HG02678 (cell line): ENCODE measurements at regions not wholly inside any gene's neighbourhood (a gene's known extent, or its start where the extent isn't known, plus 50 kb on each side); places are given as distances from the start of the nearest gene placed in this dataset.

Source experiments
- ATAC-seq: cut with Tn5 transposase; IDR thresholded peaks from one replicate; pipeline ENCODE4 v1.9.1; 2021; ENCODE audit warnings: mild to moderate bottlenecking, moderate library complexity; ENCODE audit not compliant: unreplicated experiment

DNA sequence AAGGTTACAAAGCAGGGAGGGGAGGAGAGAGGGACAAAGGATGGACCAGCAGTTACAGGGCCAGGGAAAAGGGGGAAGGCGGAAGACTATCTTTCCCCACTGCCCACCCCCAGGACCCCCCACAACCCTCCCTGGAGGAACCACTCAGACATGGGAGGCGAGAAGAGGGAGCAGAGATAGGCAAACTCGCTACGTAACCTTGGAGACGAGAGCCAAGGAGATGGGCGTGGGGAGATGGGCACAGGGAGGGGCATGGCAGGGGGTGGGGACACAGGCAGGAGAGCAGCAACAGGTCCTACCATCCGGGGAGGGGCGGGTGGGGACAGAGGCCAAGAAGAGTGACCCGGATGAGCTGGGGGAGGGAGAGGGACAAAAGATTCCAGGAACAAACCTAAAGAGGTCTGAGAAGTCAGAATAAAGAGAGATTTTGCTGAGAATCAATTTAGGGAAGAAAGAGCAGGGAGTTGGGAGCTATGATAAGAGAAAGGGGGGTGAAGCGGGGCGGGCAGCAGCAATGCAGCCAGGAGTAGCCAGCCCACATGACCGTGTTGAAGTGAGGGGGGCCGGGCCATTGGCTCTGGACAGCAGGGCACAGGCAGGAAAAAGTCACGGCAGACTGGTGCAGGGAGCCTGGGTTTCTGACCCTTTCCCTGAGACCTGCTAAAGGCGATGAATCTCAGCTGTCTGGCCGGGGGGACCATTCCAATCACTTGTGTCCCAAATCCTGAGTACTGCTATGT is 128.4 kb downstream of the BUD13 start:
- ATAC-seq, result no peak

DNA sequence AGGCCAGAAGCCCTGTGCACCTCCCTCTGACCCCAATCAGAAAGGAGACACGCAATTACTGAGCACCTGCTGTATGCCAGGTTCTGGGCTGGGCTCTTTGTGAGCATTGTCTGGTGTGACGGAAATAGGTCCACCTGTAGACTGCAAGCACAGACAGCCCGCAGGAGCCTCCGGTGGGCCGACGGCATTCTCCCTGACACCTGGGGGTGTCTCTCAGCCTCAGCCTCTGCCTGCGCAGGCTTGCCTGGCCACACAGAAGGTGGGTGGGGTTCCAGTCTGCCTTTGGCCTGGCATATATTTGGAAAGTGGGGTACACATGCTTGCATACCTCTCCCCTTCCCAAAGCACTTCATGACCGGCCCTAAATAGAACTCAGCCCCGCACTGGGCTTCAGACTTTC is 129.3 kb downstream of the BUD13 start:
- ATAC-seq, result no peak

DNA sequence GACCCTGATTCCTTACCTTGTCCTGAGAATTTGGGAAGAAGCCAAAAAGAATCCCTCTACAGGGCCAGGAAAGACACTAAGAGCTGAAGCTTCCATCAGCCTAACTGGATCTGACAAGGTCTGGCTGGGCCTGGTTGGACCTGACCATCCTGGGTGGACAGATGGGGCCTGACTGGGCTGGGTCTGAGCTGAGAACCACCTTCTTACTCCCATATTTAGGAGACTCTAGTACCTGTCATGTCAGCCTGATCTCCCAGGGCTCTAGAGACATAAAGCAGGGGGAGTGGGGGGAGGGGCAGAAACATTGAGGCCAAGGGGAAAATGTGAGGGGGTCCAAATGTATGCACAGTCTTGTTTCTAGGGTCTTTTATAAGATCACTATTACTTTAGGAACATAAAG is 129.9 kb downstream of the BUD13 start:
- no peak for ATAC-seq

DNA sequence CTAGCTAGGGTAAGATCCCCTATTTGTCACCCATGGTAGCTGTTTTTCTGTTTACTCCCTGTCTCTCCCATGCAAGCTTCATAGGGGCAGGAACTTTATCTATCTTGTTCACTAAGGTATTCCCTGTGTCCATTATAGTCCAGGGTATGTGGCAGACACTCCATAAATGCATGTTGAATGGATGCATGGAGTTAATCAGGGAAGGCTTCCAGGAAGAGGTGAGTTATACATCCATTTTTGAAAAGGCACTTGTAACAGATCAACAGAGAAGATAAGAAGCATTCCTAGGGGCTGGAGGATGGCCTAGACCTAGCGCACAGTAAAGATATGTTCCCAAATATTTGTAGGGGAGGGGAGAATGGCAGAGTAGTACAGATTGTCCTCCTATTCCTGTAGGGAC is 130.3 kb downstream of the BUD13 start:
- ATAC-seq, result no peak

DNA sequence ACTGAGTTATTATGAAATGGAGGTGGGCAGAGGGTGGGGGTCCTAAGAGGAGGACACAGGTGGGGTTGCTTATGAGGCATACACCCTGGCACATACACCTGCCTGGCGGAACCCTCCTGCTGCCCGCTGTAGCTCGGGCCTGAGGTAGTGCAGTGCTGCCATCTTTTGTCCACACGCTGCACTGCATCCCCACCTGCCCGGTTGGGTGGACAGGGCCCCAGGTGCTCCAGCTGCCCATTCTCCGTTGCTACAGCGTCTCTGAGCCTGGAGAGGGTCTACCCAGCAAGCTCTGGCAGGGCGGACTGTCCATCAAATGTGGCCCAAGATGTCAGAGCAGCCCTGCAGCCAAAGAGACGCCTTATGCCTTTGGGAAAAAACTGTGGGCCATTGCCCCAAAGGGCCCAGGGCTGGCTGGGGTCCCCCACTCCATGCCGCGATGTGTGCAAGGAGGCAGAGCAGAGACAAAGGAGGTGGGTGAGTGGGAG is 131.2 kb downstream of the BUD13 start:
- ATAC-seq, result no peak

DNA sequence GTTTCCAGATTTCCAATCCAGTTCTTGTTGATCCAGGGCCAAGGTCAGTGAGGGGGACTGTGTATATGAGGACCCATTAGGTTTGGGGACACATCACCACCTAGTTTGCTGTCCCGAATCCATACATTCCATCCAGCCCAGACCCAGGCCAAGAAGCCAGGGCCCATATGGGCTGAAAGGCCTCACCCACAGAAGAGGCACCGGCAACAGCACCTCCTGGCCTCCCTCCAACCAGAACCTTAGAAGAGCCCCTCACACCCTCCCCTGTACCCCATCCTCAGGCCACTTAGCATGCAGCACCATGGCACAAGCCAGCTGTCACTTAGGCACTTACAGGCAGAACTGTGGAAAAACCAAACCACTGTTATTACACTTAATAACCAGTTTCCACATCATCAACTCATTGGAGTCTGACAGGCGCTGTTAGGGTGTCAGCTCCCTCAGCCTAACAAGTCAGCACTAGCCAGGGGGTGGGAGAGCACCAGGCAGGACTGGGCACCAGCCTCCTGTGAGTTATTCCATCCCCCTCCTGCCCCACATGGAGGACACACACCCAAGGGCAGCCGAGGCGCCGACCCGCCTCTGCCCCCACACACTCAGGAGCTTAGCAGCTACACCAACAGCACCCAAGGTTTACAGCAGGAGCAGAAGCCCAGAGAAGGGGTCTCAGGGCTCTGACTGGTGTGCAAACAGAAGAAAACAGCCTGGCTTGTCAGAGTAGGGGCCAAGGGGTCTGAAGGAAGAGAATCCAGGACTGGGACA is 132.0 kb downstream of the BUD13 start:
- no peak for ATAC-seq

DNA sequence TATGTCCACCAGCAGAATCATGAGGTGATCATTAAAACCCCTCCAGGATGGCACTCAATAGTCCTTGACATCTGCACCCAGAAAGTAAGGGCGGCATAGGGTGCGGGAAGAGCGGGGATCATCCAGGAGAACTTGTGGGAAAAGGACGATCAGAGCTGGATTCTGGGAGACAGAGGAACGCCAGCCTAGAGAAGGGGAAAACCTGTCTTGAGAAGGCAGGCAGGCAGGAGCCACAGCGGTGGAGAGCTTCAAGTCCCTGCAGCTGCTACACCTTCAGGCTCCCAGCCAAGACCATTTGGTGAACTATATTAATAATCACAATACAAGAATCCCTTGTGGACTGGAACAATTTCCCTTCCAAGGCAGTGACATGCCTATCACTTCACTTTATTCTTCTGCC is 134.3 kb downstream of the BUD13 start:
- ATAC-seq, result no peak

DNA sequence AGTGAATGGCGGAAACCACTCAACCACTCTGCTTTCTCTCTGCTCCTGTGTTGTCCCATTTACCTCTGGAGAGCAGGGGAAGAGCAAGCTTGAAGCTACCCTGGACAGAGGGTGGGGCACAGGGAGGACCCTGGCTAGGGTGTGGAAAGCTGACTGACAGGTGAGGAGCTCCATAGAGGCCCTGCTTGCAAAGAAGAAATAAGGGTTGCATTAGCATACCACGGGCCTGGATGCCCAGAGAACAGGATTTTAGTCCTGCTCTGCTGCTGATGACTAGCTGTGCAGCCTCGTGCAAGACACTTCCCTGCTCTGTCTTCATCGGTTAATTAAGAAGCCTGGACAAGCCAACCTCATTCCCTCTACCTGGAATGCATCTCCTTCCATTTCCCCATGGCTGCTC is 135.0 kb downstream of the BUD13 start:
- no peak for ATAC-seq

DNA sequence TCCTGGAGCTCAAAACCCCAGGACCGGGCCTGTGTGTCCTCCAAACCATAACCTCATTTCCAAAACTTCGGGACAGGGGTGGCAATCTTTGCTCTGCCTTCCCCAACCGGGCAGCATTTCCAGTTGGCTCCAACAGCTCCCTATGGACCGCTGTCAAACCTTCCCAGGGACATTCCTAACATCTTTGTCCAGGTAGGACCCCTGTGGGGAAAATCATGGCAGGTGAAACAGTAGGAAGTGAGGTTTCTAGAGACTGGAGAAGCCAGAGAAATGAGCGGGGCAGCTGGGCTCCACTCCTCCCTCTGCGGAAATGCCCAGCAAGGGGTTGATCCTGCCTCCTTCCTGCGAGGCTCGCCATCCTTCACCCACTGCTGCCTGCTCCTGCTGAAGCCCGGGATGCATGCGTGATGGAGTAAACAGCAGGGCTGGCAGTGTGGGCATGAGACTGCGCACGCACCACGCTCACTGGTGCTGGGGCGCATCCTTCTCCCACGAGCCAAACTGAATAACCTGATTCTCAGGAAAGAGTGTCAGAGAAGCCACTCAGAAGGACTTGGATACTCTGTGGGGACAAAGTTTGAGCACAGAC is 136.4 kb downstream of the BUD13 start:
- no peak for ATAC-seq

DNA sequence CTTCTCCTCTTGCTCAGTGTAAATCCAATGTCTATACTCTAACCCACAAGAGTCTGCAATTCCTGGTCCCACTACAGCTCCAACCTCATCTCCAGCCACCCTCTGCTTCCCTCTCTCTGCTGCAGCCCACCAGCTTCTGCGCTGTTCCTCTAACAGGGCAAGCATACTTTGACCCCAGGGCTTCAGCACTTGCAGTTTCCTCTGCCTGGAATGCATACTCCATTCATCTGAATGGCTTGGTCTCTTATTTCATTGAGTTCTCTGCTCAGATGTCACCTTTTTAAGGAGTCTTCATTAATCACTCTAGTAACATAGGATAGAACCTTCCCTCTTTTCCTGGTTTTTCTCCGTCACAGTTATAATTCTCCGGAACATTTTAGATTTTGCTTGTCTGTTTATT is 141.6 kb downstream of the BUD13 start:
- no peak for ATAC-seq

DNA sequence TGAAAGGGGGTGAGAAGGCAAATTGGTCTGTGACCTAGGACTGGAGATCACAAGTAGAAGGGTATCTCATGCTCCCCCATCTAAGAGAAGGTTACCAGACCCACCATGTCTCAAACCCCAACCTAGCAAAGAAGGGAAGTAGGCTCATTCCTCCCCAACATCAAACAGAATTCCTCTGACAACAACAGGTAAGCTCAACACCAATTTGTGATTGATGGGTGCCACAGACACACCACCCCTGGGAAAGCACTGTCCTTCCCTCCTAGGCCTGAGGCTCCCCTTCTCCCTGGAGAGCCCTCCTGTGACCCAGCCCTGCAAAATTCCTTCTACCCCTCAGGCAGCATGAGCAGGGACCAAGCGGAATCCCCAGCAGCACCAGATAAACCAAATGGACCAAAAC is 154.3 kb downstream of the BUD13 start:
- no peak for ATAC-seq

DNA sequence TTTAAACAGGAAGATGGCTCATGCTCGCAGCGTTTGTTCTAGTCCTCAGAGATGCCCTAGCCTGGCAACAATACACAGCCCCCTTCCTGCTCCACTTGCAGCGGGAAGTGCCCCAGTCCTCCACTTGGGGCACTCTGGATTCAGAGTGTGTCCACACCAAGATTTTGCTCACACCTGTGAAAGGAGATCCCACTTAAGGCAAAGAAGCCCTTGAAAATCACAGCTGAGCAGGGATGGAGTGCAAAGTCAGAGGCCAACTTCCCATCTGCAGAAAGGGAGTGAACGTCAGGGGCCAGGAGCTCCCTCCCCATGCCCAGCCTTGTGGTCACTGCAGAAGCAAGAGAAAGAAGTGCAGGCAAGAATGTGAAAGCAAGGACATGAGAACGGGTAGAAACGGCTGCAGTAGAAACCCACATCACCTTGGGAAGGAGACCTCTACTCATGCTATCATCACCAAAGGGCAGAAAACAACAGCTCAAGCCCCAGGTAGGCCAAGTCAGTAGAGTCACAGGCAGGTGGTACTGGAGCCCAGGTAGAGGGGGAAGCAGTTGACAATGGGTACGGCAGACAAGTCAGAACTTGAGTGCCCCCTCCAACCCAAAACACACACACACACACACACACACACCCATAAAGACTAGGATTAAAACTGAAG is 157.4 kb downstream of the BUD13 start:
- ATAC-seq, result no peak

DNA sequence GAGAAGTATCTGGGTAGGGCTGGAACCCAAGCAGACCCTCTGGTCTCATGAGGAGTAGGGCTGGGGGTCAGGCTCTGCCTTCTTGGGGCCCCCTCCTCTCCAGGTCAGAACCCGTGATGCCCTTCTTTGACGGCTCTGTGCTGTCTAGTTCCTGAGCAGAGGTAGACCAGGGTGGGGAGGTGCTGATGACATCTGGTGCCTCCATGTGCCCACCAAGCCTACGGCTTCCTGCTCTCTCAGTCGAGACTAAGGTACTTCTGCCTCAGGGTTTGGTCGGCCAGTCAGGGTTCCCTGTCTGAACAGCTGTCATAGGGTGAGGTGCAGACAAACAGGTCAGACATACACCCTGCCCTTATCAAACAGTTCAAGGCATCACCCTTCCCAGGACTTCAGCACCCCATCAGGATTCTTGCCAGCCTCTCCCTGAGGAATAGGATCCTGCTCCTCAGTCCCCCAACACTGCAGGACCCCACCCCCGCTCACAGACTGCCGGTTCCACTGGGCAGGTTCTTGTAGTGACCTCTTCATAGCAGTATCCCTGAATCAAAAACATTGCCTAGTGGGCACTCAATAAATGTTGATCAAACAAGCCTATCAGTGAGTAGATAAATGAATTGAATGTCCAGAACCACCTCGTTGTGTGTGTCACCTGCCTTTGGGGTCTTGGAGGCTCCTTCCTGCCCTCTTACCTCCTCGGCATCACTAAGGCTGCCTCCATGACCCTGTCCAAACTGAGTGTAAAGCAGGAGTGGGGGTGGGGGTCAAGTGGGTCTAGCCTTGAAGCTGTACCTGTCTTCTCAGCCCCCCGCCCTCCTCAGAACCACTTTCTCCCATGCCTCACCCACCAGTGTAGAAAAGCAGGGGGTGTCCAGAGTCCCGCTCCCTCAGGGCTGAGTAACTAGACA is 158.2 kb downstream of the BUD13 start:
- no peak for ATAC-seq

DNA sequence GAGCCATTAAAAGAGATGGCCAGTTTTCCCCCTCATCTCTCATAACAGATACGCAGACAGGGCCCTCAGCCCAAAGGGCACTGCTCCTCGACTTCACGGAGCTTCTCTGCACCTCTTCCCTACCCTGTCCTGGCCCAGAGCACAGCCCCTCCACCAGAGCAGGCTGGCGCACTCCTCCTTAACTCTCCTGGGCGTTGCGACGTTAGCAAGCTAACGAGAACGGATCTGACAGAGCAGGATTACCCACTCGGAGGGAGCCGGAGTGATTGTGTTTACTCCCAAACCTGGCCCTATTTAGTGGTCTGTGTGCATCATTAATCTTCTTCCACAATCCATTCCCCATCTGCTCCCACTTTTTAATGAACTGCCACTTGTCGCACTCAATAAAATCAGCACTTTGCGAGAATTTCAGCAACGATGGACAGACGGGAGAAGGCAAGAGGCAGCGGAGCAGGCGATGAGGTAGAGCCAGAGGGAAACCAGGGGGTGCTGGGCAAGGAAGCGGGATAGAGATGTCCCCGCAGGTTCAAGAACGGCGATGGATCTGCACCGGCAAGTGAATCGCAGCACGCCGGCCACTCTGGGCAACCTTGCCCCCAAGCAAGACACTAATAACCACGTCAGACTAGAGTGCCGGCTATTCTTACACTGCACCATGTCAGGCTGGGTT is 159.4 kb downstream of the BUD13 start:
- ATAC-seq, result no peak

DNA sequence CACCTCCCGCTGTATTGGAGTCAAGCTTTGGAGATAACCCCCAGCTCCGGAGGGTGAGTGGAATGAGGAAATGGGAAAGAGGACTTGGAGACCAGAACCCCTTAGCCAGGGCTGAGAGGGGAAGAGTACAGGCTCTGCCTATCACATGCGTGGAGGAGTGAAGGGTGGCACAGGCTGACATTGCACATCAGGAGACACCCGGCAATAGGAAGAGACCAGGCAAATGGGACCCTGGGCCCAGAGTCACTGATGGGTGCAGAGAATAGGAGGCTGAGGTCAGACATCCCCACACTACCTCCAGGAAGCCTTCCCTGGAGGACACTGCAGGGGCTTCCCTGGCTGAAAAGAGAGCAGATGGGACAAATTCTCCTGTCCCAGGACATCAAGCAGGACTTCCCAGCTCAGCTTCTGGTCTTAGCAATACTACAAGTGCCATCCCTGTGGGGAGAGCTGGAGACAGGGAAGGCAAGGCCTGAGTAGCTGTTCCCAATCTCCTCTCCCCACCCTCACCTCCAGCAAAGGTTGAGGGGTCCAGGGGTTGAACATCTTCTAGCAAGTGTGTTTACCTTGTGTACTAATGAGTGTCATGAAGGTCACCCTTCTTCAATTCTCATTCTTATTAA is 160.7 kb downstream of the BUD13 start:
- ATAC-seq, result no peak

DNA sequence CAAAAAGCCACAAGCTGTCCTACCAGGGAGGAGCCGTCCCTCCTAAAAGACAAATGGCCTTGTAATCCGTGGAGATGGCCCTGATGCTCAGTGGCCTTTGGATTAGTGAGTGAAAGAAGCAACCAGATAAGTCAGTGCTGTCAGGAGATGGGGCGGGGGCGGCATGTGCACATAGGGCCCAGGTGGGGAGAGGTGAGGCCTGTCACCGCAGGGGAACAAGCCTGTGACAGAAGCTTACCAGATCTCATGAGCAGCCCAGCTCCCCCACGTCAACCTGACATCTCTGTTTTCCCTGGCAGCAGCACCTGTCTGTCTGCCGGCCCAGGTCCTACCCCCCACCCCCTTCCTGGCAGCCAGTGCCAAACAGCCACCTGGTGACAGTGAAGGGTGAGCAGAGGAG is 162.6 kb downstream of the BUD13 start:
- no peak for ATAC-seq

DNA sequence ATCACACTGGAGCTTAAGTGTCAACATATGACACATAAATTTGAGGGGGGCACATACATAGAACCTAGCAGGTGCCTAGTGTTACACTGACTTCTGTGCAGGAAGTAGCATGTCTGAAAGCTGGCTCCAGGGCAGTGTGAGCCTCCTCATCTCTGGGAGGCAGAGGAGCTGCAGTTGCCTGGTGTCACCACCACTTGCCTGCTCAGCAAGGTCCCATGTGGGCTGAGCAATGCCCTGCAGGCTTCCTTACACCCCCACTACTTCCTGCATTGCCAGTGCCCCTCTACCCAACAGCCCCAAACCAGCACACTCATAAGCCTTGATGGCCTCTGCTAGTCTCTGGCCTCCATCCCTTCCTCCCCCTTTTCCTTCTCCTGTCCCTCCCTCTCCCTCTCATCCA is 165.8 kb downstream of the BUD13 start:
- ATAC-seq, result no peak

DNA sequence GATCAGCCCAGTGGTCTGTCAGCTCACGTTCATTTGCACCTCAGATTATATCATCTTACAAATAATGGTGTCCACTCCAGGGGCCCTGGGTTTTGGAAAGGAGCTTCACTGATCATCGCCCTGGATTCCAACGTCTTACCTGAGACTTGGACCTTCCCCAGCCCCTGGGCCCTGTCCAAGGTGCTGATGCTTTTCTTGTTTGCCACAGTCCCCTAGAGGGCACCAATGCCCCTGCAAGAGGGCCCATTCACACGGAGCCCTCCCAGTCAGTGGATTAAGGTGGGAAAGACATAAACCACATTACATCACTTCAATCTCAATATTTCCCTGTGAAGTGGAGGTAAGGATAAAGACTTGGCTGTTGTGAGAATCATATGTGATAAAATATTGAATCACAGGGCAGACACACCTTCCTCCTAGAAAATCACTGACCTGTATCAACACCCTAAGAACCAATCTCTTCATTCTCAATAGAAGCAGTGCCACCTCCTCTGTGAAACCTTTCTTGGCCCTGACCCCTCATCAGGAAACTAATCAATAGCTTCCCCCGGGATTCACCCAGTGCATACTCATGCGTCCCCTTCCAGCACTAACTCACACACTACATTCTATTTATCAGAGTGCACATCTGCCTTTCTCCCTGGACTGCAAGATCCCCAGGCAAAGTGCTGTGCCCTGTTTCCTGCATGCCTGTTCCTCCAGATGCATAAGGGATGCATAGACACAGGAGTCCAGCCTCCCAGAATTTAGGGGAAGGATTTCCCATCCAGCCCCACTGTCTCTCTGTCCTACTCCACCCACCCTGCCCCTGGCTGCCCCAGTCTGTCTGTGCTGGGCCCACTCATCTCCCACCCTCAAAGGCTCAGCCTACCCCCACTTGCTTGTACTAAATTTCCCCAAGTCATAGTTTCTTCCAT is 167.0 kb downstream of the BUD13 start:
- ATAC-seq, result no peak
